Stimulated activated CD8-positive, alpha-beta memory T cell treated with anti-CD3 and anti-CD28 coated beads, Interleukin-7, amount 100 ng/mL, for 4 hours (primary cell): ENCODE measurements at regions not wholly inside any gene's neighbourhood (a gene's known extent, or its start where the extent isn't known, plus 50 kb on each side); places are given as distances from the start of the nearest gene placed in this dataset.

Experiments used
- DNase-seq, 2 donors: peaks; one replicate each; pipeline ENCODE4 v3.0.0-alpha.2; 2020; ENCODE audit warnings: low read depth in 2 of 2

- DNase-seq: no peak
Measured at GRCh38 chr15:47505712-47506328, 211.5 kb upstream of the SEMA6D start.

- DNase-seq: no peak
Measured at GRCh38 chr15:47506329-47507100, 210.8 kb upstream of the SEMA6D start.

- no peak for DNase-seq
Measured at GRCh38 chr15:47507221-47507985, 209.9 kb upstream of the SEMA6D start.

- no peak for DNase-seq
Measured at GRCh38 chr15:47511261-47511660, 206.0 kb upstream of the SEMA6D start.

GRCh38 chr15:47513471-47513870 is 203.8 kb upstream of the SEMA6D start:
- no peak for DNase-seq

- DNase-seq: no peak
Measured at GRCh38 chr15:47514200-47514652, 203.1 kb upstream of the SEMA6D start.

- DNase-seq: no peak
Measured at GRCh38 chr15:47516558-47516957, 200.7 kb upstream of the SEMA6D start.

GRCh38 chr15:47516972-47517371 is 200.3 kb upstream of the SEMA6D start:
- no peak for DNase-seq

GRCh38 chr15:47517737-47518136 is 199.6 kb upstream of the SEMA6D start:
- DNase-seq: no peak

- no peak for DNase-seq
Measured at GRCh38 chr15:47523681-47524475, 193.4 kb upstream of the SEMA6D start.

- no peak for DNase-seq
Measured at GRCh38 chr15:47529241-47529640, 188.1 kb upstream of the SEMA6D start.

- DNase-seq: no peak
Measured at GRCh38 chr15:47534673-47535072, 182.6 kb upstream of the SEMA6D start.

- DNase-seq: no peak
Measured at GRCh38 chr15:47541562-47541961, 175.7 kb upstream of the SEMA6D start.

GRCh38 chr15:47542312-47542989 is 174.9 kb upstream of the SEMA6D start:
- no peak for DNase-seq

- DNase-seq: no peak
Measured at GRCh38 chr15:47548231-47548630, 169.1 kb upstream of the SEMA6D start.

- DNase-seq: no peak
Measured at GRCh38 chr15:47548986-47549385, 168.3 kb upstream of the SEMA6D start.

- no peak for DNase-seq
Measured at GRCh38 chr15:47551079-47551478, 166.2 kb upstream of the SEMA6D start.

- no peak for DNase-seq
Measured at GRCh38 chr15:47551546-47551945, 165.8 kb upstream of the SEMA6D start.

GRCh38 chr15:47552978-47553608 is 164.2 kb upstream of the SEMA6D start:
- no peak for DNase-seq

GRCh38 chr15:47553947-47554346 is 163.4 kb upstream of the SEMA6D start:
- DNase-seq: no peak

GRCh38 chr15:47561102-47561501 is 156.2 kb upstream of the SEMA6D start:
- no peak for DNase-seq
